IMR-90 (cell line): ENCODE measurements at regions not wholly inside any gene's neighbourhood (a gene's known extent, or its start where the extent isn't known, plus 50 kb on each side); places are given as distances from the start of the nearest gene placed in this dataset.

Experiments
- ATAC-seq: fragments of 200-7000 bp; cut with Tn5 transposase; 2 replicates; pipeline ENCODE4 v1.9.1; 2020; ENCODE audit warnings: low read depth, mild to moderate bottlenecking, moderate library complexity
- BruUV-seq: library from RNA; stranded (reverse); fragments of 400-500 nt; replicated peaks from 2 replicates; lab custom pipeline; 2021; lab: Mats Ljungman, UMichigan
- CTCF ChIA-PET: fragments of 300-600 bp; formaldehyde crosslinking; extraction: SDS; loops from one replicate; lab custom pipeline; 2021; ENCODE audit warnings: antibody characterized with exemption; lab: Yijun Ruan, JAX
- POLR2A ChIA-PET: fragments of 300-600 bp; sonication (Branson Sonifier 250); formaldehyde crosslinking; loops from one replicate; lab custom pipeline; 2022; ENCODE audit warnings: antibody characterized with exemption; ENCODE audit not compliant: unreplicated experiment; lab: Charles Lee
- DNase-seq: peaks from one replicate; pipeline ENCODE4 v3.0.0; 2013
- H2AFZ ChIP-seq: replicated peaks from 2 replicates; pipeline ENCODE3; 2013; ENCODE audit warnings: low read length, mild to moderate bottlenecking; ENCODE audit not compliant: poor library complexity
- H2AK5ac ChIP-seq: 2 replicates; pipeline ENCODE4 v1.6.1; 2013; ENCODE audit warnings: low read depth, low read length, inconsistent platforms
- H2AK9ac ChIP-seq: replicated peaks from 2 replicates; pipeline ENCODE3; 2013; ENCODE audit warnings: mild to moderate bottlenecking, low read depth, low read length, moderate library complexity; ENCODE audit not compliant: poor library complexity
- H2BK120ac ChIP-seq: 2 replicates; pipeline ENCODE4 v1.6.1; 2013; ENCODE audit warnings: low read depth, low read length, inconsistent platforms
- H2BK15ac ChIP-seq: 3 replicates; pipeline ENCODE4 v1.6.1; 2013; ENCODE audit warnings: low read depth, low read length, inconsistent platforms
- H2BK20ac ChIP-seq: 2 replicates; pipeline ENCODE4 v1.6.1; 2013; ENCODE audit warnings: low read depth, mild to moderate bottlenecking, inconsistent platforms, low read length, moderate library complexity
- H2BK5ac ChIP-seq: 2 replicates; pipeline ENCODE4 v1.6.1; 2013; ENCODE audit warnings: mild to moderate bottlenecking, low read depth, low read length, inconsistent platforms; ENCODE audit not compliant: poor library complexity, severe bottlenecking
- H3K14ac ChIP-seq: replicated peaks from 2 replicates; pipeline ENCODE4 v1.6.1; 2013; ENCODE audit warnings: low read depth, low read length, inconsistent platforms
- H3K18ac ChIP-seq: 2 replicates; pipeline ENCODE4 v1.6.1; 2013; ENCODE audit warnings: low read depth, low read length, control low read depth
- H3K23ac ChIP-seq: 2 replicates; pipeline ENCODE4 v1.6.1; 2013; ENCODE audit warnings: low read depth, low read length, inconsistent platforms
- H3K27ac ChIP-seq: 2 replicates; pipeline ENCODE4 v1.5.1; 2013; ENCODE audit warnings: mild to moderate bottlenecking, control low read depth, low read length; ENCODE audit not compliant: insufficient read depth
- H3K27me3 ChIP-seq: 2 replicates; pipeline ENCODE4 v1.6.1; 2013; ENCODE audit warnings: low read length; ENCODE audit not compliant: control insufficient read depth, insufficient read depth
- H3K36me3 ChIP-seq: 2 replicates; pipeline ENCODE4 v1.6.1; 2013; ENCODE audit warnings: low read length, mixed read lengths; ENCODE audit not compliant: control insufficient read depth, insufficient read depth
- H3K4ac ChIP-seq: 2 replicates; pipeline ENCODE4 v1.6.1; 2013; ENCODE audit warnings: low read depth, low read length, inconsistent platforms
- H3K4me1 ChIP-seq: 2 replicates; pipeline ENCODE4 v1.6.1; 2013; ENCODE audit warnings: low read length, mixed read lengths; ENCODE audit not compliant: control insufficient read depth, insufficient read depth
- H3K4me2 ChIP-seq: 2 replicates; pipeline ENCODE4 v1.6.1; 2013; ENCODE audit warnings: low read depth, mild to moderate bottlenecking, control low read depth, low read length, moderate library complexity
- H3K4me3 ChIP-seq: 2 replicates; pipeline ENCODE4 v1.5.1; 2013; ENCODE audit warnings: low read depth, mild to moderate bottlenecking, control low read depth, low read length, moderate library complexity; ENCODE audit not compliant: insufficient read depth
- H3K56ac ChIP-seq: 2 replicates; pipeline ENCODE4 v1.6.1; 2013; ENCODE audit warnings: low read length, inconsistent platforms; ENCODE audit not compliant: insufficient read depth; ENCODE audit errors: extremely low read depth
- H3K79me1 ChIP-seq, 2 experiments: 2 replicates each; pipeline ENCODE4 v1.6.1; 2013; ENCODE audit warnings: low read length in 2 of 2, inconsistent platforms in 1 of 2, low read depth in 1 of 2
- H3K9ac ChIP-seq: 2 replicates; pipeline ENCODE4 v1.6.1; 2013; ENCODE audit warnings: low read depth, low read length, control low read depth
- H3K9me1 ChIP-seq: 2 replicates; pipeline ENCODE4 v1.6.1; 2013; ENCODE audit warnings: low read length, inconsistent platforms; ENCODE audit not compliant: insufficient read depth
- H3K9me3 ChIP-seq: 2 replicates; pipeline ENCODE4 v1.6.1; 2013; ENCODE audit warnings: low read length; ENCODE audit not compliant: control insufficient read depth, insufficient read depth
- H4K20me1 ChIP-seq: 2 replicates; pipeline ENCODE4 v1.6.1; 2013; ENCODE audit warnings: low read length, inconsistent platforms; ENCODE audit not compliant: insufficient read depth
- H4K5ac ChIP-seq: 2 replicates; pipeline ENCODE4 v1.6.1; 2013; ENCODE audit warnings: mild to moderate bottlenecking, low read depth, low read length, control low read depth
- H4K8ac ChIP-seq, 2 experiments: 2 replicates each; pipeline ENCODE4 v1.6.1; 2013; ENCODE audit warnings: low read depth in 2 of 2, low read length in 2 of 2, control low read depth in 1 of 2, inconsistent platforms in 1 of 2
- H4K91ac ChIP-seq: 2 replicates; pipeline ENCODE4 v1.6.1; 2013; ENCODE audit warnings: low read depth, low read length, inconsistent platforms; ENCODE audit not compliant: insufficient read depth
- BHLHE40 ChIP-seq: fragments of 150-350 bp; IDR thresholded peaks from 2 replicates; pipeline ENCODE4 v1.6.1; 2016; ENCODE audit warnings: mild to moderate bottlenecking, low read depth, low read length
- CEBPB ChIP-seq: IDR thresholded peaks from 2 replicates; pipeline ENCODE4 v1.6.1; 2012; ENCODE audit warnings: low read depth, low read length, improper control_type of control experiment
- CHD1 ChIP-seq: IDR thresholded peaks from 2 replicates; pipeline ENCODE4 v1.6.1; 2012; ENCODE audit warnings: low read depth, low read length, improper control_type of control experiment
- CTCF ChIP-seq: conservative IDR thresholded peaks from 2 replicates; pipeline ENCODE4 v1.5.1; 2012; ENCODE audit warnings: mild to moderate bottlenecking, low read depth, low read length, improper control_type of control experiment
- ELK1 ChIP-seq: fragments of 150-350 bp; IDR thresholded peaks from 2 replicates; pipeline ENCODE4 v1.6.1; 2016; ENCODE audit warnings: low read depth, mild to moderate bottlenecking, low read length, moderate library complexity, borderline replicate concordance
- FOS ChIP-seq: fragments of 150-350 bp; IDR thresholded peaks from 2 replicates; pipeline ENCODE4 v1.6.1; 2016; ENCODE audit warnings: low read depth, low read length
- MAFK ChIP-seq: IDR thresholded peaks from 2 replicates; pipeline ENCODE4 v1.6.1; 2012; ENCODE audit warnings: low read depth, low read length, improper control_type of control experiment
- MAZ ChIP-seq: IDR thresholded peaks from 2 replicates; pipeline ENCODE4 v1.6.1; 2012; ENCODE audit warnings: low read depth, mild to moderate bottlenecking, low read length, improper control_type of control experiment, moderate library complexity, borderline replicate concordance
- MXI1 ChIP-seq: IDR thresholded peaks from 2 replicates; pipeline ENCODE4 v1.6.1; 2012; ENCODE audit warnings: low read depth, mild to moderate bottlenecking, low read length, moderate library complexity, borderline replicate concordance
- NFE2L2 ChIP-seq: fragments of 150-350 bp; IDR thresholded peaks from 2 replicates; pipeline ENCODE4 v1.6.1; 2016; ENCODE audit warnings: low read depth, mild to moderate bottlenecking, low read length
- RAD21 ChIP-seq: IDR thresholded peaks from 2 replicates; pipeline ENCODE4 v1.6.1; 2012; ENCODE audit warnings: low read length, improper control_type of control experiment
- RCOR1 ChIP-seq: IDR thresholded peaks from 2 replicates; pipeline ENCODE4 v1.6.1; 2012; ENCODE audit warnings: mild to moderate bottlenecking, low read length, improper control_type of control experiment; ENCODE audit not compliant: insufficient replicate concordance
- RFX5 ChIP-seq: IDR thresholded peaks from 2 replicates; pipeline ENCODE4 v1.8.0; 2012; ENCODE audit warnings: low read depth, mild to moderate bottlenecking, low read length, moderate library complexity
- SMC3 ChIP-seq: fragments of 150-350 bp; IDR thresholded peaks from 2 replicates; pipeline ENCODE4 v1.6.1; 2016; ENCODE audit warnings: low read depth, mild to moderate bottlenecking, antibody characterized with exemption, low read length, moderate library complexity
- USF2 ChIP-seq: fragments of 150-350 bp; IDR thresholded peaks from 2 replicates; pipeline ENCODE4 v1.6.1; 2017; ENCODE audit warnings: mild to moderate bottlenecking, antibody characterized with exemption, low read length, low read depth
- WGBS, 2 experiments: methylation state at CpG; one replicate each; pipeline versions ENCODE4 v1.1.5 to v1.1.7; 2013; ENCODE audit warnings: missing lambda C conversion rate in 2 of 2; ENCODE audit not compliant: insufficient read length in 1 of 2; ENCODE audit errors: extremely low coverage in 2 of 2; 5-methylcytosine and 5-hydroxymethylcytosine counted together
- dilution Hi-C: fragments of 300-500 bp; cut with HindIII; formaldehyde crosslinking; loops from one replicate; pipeline ENCODE4 v1.14.3; 2018; ENCODE audit warnings: low sequenced_read_pairs; ENCODE audit not compliant: unreplicated experiment
- in situ Hi-C: fragments of 300-500 bp; cut with MboI; formaldehyde crosslinking; loops from 3 replicates; pipeline ENCODE4 v1.14.3; 2019; ENCODE audit warnings: low sequenced_read_pairs, inconsistent platforms, mixed read lengths
- intact Hi-C: fragments of 100-400 bp; cut with micrococcal nuclease; formaldehyde crosslinking; loops from 2 replicates; pipeline ENCODE4 v1.10.0; 2022

- ATAC-seq (no peak), DNase-seq (no peak)
- Histone ChIP-seq H2AK9ac (no peak overlapping the region), H2AK5ac (no peak overlapping the region), H3K4ac (no peak overlapping the region), H3K36me3 (no peaks in the 10 kb centered on the region), H3K23ac (no peak overlapping the region), H4K5ac (no peak overlapping the region; the same call in 1 of the 2 replicates), H3K27me3 (no peaks in the 10 kb centered on the region), H2AFZ (no peak overlapping the region), H3K18ac (no peak overlapping the region), H3K9me3 (no peaks in the 10 kb centered on the region), H2BK120ac (no peak overlapping the region), H3K4me2 (no peak overlapping the region), H4K8ac (no peak overlapping the region), H2BK5ac (no peak overlapping the region), H3K9me1 (no peaks in the 10 kb centered on the region), H3K56ac (no peak overlapping the region), H3K27ac (no peak overlapping the region), H3K9ac (no peak overlapping the region), H3K4me1 (no peaks in the 10 kb centered on the region), H3K14ac (no peak overlapping the region), H3K4me3 (no peak overlapping the region), H2BK15ac (no peak overlapping the region; the same call in 2 of the 3 replicates), H4K20me1 (no peaks in the 10 kb centered on the region), H4K91ac (no peak overlapping the region), H2BK20ac (no peak overlapping the region), H3K79me1 (no peaks in the 10 kb centered on the region)
- in situ Hi-C loops (no loop called here), intact Hi-C loops (no loop called here), dilution Hi-C loops (no loop called here)
- TF ChIP-seq MXI1 (no peak), BHLHE40 (no peak), ELK1 (no peak), CEBPB (no peak), RAD21 (no peak), CTCF (no peak), RFX5 (no peak), RCOR1 (no peak), NFE2L2 (no peak), MAFK (no peak), USF2 (no peak), SMC3 (no peak), MAZ (no peak), CHD1 (no peak), FOS (no peak)
- no CpG with 5 or more reads among the region's 1 CpG for WGBS, 2 experiments
- ChIA-PET POLR2A (no interaction called here), CTCF (no interaction called here)
- BruUV-seq: no TSS peak
Measured at GRCh38 chr3:178028933-178029332, 507.3 kb upstream of the KCNMB2 start.
